IMR-90 (cell line): ENCODE measurements at regions not wholly inside any gene's neighbourhood (a gene's known extent, or its start where the extent isn't known, plus 50 kb on each side); places are given as distances from the start of the nearest gene placed in this dataset.

Experiments used
- BHLHE40 ChIP-seq: fragments of 150-350 bp; IDR thresholded peaks from 2 replicates; pipeline ENCODE4 v1.6.1; 2016; ENCODE audit warnings: mild to moderate bottlenecking, low read depth, low read length
- CEBPB ChIP-seq: IDR thresholded peaks from 2 replicates; pipeline ENCODE4 v1.6.1; 2012; ENCODE audit warnings: low read depth, low read length, improper control_type of control experiment
- CHD1 ChIP-seq: IDR thresholded peaks from 2 replicates; pipeline ENCODE4 v1.6.1; 2012; ENCODE audit warnings: low read depth, low read length, improper control_type of control experiment
- FOS ChIP-seq: fragments of 150-350 bp; IDR thresholded peaks from 2 replicates; pipeline ENCODE4 v1.6.1; 2016; ENCODE audit warnings: low read depth, low read length
- MAZ ChIP-seq: IDR thresholded peaks from 2 replicates; pipeline ENCODE4 v1.6.1; 2012; ENCODE audit warnings: low read depth, mild to moderate bottlenecking, low read length, improper control_type of control experiment, moderate library complexity, borderline replicate concordance
- MXI1 ChIP-seq: IDR thresholded peaks from 2 replicates; pipeline ENCODE4 v1.6.1; 2012; ENCODE audit warnings: low read depth, mild to moderate bottlenecking, low read length, moderate library complexity, borderline replicate concordance
- POLR2A ChIP-seq: IDR thresholded peaks from 2 replicates; pipeline ENCODE4 v1.6.1; 2012; ENCODE audit warnings: mild to moderate bottlenecking, low read depth, low read length
- RAD21 ChIP-seq: IDR thresholded peaks from 2 replicates; pipeline ENCODE4 v1.6.1; 2012; ENCODE audit warnings: low read length, improper control_type of control experiment
- RCOR1 ChIP-seq: IDR thresholded peaks from 2 replicates; pipeline ENCODE4 v1.6.1; 2012; ENCODE audit warnings: mild to moderate bottlenecking, low read length, improper control_type of control experiment; ENCODE audit not compliant: insufficient replicate concordance
- RFX5 ChIP-seq: IDR thresholded peaks from 2 replicates; pipeline ENCODE4 v1.8.0; 2012; ENCODE audit warnings: low read depth, mild to moderate bottlenecking, low read length, moderate library complexity
- SMC3 ChIP-seq: fragments of 150-350 bp; IDR thresholded peaks from 2 replicates; pipeline ENCODE4 v1.6.1; 2016; ENCODE audit warnings: low read depth, mild to moderate bottlenecking, antibody characterized with exemption, low read length, moderate library complexity
- TF ChIP-seq, protein P1 (sequence below): conservative IDR thresholded peaks from 2 replicates; pipeline ENCODE4 v1.5.1; 2012; ENCODE audit warnings: mild to moderate bottlenecking, low read depth, low read length, improper control_type of control experiment
- TF ChIP-seq, protein P2 (sequence below): fragments of 150-350 bp; IDR thresholded peaks from 2 replicates; pipeline ENCODE4 v1.6.1; 2017; ENCODE audit warnings: mild to moderate bottlenecking, antibody characterized with exemption, low read length, low read depth
- TF ChIP-seq, protein P3 (sequence below): fragments of 150-350 bp; IDR thresholded peaks from 2 replicates; pipeline ENCODE4 v1.6.1; 2016; ENCODE audit warnings: low read depth, mild to moderate bottlenecking, low read length, moderate library complexity, borderline replicate concordance

DNA sequence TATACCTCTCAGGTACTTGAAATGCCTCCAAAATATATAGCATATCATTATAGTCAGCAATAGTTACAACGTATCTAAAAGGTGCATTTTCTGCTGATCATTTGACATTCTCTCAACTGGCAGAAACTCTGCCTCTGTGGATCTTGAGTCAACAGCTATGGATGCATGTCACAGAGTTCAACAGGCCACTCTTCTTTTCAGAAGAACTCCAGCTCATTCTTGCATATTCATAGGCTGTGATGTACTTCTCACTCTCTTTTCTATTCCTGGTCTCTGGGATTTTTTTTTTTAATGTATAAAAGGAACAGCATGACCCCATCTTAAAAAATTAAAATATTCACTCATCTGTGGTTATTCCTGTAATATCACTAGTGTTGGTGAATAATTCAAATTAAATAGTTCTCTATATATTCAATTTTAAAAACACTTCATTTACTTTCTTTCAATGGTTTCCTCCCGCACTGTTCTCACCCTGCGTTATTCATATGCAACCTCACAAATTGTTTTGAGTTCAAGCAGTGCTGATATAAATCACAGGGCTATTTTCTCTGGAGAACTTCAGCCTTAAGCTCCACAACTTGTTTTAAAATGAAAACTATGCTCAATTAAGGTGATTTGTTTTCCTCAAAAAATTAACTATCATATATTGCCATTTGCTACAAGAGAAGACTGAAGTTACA is 1111.2 kb upstream of the ADGRL3 start:
- TF ChIP-seq POLR2A (no peak), CEBPB (no peak), CHD1 (no peak), RFX5 (no peak), RAD21 (no peak), RCOR1 (no peak), SMC3 (no peak), MXI1 (no peak), BHLHE40 (no peak), FOS (no peak), MAZ (no peak)
- TF ChIP-seq, protein P1, sequence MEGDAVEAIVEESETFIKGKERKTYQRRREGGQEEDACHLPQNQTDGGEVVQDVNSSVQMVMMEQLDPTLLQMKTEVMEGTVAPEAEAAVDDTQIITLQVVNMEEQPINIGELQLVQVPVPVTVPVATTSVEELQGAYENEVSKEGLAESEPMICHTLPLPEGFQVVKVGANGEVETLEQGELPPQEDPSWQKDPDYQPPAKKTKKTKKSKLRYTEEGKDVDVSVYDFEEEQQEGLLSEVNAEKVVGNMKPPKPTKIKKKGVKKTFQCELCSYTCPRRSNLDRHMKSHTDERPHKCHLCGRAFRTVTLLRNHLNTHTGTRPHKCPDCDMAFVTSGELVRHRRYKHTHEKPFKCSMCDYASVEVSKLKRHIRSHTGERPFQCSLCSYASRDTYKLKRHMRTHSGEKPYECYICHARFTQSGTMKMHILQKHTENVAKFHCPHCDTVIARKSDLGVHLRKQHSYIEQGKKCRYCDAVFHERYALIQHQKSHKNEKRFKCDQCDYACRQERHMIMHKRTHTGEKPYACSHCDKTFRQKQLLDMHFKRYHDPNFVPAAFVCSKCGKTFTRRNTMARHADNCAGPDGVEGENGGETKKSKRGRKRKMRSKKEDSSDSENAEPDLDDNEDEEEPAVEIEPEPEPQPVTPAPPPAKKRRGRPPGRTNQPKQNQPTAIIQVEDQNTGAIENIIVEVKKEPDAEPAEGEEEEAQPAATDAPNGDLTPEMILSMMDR, result no peak
- TF ChIP-seq, protein P2, sequence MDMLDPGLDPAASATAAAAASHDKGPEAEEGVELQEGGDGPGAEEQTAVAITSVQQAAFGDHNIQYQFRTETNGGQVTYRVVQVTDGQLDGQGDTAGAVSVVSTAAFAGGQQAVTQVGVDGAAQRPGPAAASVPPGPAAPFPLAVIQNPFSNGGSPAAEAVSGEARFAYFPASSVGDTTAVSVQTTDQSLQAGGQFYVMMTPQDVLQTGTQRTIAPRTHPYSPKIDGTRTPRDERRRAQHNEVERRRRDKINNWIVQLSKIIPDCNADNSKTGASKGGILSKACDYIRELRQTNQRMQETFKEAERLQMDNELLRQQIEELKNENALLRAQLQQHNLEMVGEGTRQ, result no peak
- TF ChIP-seq, protein P3, sequence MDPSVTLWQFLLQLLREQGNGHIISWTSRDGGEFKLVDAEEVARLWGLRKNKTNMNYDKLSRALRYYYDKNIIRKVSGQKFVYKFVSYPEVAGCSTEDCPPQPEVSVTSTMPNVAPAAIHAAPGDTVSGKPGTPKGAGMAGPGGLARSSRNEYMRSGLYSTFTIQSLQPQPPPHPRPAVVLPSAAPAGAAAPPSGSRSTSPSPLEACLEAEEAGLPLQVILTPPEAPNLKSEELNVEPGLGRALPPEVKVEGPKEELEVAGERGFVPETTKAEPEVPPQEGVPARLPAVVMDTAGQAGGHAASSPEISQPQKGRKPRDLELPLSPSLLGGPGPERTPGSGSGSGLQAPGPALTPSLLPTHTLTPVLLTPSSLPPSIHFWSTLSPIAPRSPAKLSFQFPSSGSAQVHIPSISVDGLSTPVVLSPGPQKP, result no peak
